ENCODE measurements at regions not wholly inside any gene's neighbourhood (a gene's known extent, or its start where the extent isn't known, plus 50 kb on each side); places are given as distances from the start of the nearest gene placed in this dataset.

DNA sequence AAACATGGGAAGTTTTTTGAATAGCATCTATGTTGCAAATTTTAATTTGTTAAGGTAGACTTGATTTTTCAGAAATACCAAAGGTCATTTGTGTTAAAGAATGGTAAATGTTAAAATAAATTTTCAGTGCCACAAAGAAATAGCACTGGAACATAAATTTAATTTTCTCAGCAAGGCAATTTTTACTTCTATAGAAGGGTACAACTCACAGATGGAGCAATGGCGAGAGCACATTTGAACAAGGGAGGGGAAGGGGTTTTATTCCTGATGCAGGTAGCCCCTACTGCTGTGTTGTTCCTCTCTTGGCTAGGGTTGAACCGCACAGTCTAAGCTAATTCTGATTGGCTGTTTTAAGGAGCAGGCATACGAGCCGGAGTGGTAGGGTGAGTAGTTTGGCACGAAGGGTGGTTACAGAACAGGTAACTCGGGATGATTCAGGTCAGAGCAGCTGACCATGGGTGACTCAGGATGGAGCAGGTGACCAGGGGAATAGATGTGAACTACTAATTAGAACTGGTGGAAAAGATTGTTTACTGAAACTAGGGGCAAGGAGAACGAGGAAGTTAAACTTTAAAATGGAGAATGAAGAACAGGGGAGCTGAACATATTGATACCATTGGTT lies 50.1 kb upstream of the PSME4 start:
- no peak for DNase-seq (ENCODE audit: extremely low read depth, insufficient read length)
- H3K4me3 ChIP-seq (replicated peaks; ENCODE audit: low read depth, low read length) = no peak overlapping the region
- TF ChIP-seq, protein P1, sequence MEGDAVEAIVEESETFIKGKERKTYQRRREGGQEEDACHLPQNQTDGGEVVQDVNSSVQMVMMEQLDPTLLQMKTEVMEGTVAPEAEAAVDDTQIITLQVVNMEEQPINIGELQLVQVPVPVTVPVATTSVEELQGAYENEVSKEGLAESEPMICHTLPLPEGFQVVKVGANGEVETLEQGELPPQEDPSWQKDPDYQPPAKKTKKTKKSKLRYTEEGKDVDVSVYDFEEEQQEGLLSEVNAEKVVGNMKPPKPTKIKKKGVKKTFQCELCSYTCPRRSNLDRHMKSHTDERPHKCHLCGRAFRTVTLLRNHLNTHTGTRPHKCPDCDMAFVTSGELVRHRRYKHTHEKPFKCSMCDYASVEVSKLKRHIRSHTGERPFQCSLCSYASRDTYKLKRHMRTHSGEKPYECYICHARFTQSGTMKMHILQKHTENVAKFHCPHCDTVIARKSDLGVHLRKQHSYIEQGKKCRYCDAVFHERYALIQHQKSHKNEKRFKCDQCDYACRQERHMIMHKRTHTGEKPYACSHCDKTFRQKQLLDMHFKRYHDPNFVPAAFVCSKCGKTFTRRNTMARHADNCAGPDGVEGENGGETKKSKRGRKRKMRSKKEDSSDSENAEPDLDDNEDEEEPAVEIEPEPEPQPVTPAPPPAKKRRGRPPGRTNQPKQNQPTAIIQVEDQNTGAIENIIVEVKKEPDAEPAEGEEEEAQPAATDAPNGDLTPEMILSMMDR (IDR thresholded peaks at IDR 0.05; ENCODE audit: insufficient read depth, low read length, poor library complexity, severe bottlenecking) = no peak

More for the DNA sequence above, 50.1 kb upstream of the PSME4 start:
- Histone ChIP-seq H3K27me3 (replicated peaks; ENCODE audit: control insufficient read depth, insufficient read depth, low read length) (no peaks in the 10 kb centered on the region), H3K36me3 (ENCODE audit: control insufficient read depth, insufficient read depth, low read length) (no peaks in the 10 kb centered on the region)

All from GM06990 (cell line).